ENCODE measurements at regions not wholly inside any gene's neighbourhood (a gene's known extent, or its start where the extent isn't known, plus 50 kb on each side); places are given as distances from the start of the nearest gene placed in this dataset.

DNA sequence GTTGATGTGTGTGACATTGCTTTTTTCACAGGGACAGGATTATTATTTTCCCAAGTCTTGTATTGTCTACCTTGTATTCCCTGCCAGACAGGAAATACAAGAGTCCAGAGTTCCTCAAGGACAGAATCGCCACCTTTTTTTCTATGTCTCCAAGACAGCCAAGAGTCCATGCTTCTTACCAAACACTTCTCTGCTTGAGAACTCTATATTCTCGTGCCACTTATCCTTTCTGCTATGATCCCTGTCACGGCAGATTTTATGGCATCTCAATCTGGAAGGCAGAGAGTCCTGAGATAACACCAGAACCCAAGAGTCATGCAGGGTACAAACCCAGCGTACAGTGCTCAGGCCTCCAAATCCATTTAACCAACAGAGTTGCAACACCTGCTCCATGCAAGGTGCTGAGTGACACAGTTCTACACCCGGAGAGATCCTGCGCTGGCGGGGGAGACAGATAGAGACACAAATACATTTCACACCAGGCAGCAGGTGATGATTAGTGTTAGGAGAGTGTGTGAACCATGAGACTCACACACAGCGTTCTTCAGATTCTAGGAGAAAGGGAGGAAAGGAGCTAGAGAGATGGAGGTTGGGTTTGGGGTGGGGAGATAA lies 107.6 kb downstream of the NAV1 start:
- Mint-ChIP-seq H3K36me3 (no peaks in the 10 kb centered on the region), H3K27me3 (ENCODE audit: insufficient read depth, low read depth) (peaks cover 12% of the 10 kb centered on the region), H3K27ac (no peak overlapping the region), H3K4me1 (peaks cover 30% of the 10 kb centered on the region), H3K9me3 (peaks cover 2% of the 10 kb centered on the region), H3K4me3 (peak overlapping the region; percentile 93)
- Histone ChIP-seq H3F3A (ENCODE audit: low read depth) (peaks cover 23% of the 10 kb centered on the region), H4K20me1 (ENCODE audit: low read depth) (peaks cover 29% of the 10 kb centered on the region), H3K27me3 (peaks cover 97% of the 10 kb centered on the region), H3K9ac (no peak overlapping the region), H3K27ac (no peak overlapping the region), H3K36me3 (no peaks in the 10 kb centered on the region), H3K9me3 (ENCODE audit: low read depth) (no peaks in the 10 kb centered on the region), H3K79me2 (ENCODE audit: low read depth) (no peaks in the 10 kb centered on the region), H2AFZ (replicated peaks) (no peak overlapping the region), H3K4me1 (peaks cover 32% of the 10 kb centered on the region), H3K4me3 (no peak overlapping the region), H3K4me2 (no peak overlapping the region)
- DNase-seq (ENCODE audit: low spot score): no peak
- TF ChIP-seq, protein P1, sequence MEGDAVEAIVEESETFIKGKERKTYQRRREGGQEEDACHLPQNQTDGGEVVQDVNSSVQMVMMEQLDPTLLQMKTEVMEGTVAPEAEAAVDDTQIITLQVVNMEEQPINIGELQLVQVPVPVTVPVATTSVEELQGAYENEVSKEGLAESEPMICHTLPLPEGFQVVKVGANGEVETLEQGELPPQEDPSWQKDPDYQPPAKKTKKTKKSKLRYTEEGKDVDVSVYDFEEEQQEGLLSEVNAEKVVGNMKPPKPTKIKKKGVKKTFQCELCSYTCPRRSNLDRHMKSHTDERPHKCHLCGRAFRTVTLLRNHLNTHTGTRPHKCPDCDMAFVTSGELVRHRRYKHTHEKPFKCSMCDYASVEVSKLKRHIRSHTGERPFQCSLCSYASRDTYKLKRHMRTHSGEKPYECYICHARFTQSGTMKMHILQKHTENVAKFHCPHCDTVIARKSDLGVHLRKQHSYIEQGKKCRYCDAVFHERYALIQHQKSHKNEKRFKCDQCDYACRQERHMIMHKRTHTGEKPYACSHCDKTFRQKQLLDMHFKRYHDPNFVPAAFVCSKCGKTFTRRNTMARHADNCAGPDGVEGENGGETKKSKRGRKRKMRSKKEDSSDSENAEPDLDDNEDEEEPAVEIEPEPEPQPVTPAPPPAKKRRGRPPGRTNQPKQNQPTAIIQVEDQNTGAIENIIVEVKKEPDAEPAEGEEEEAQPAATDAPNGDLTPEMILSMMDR (IDR thresholded peaks at IDR 0.05): no peak
- TF ChIP-seq EZH2phosphoT487 (IDR thresholded peaks at IDR 0.05) (no peak), EZH2 (IDR thresholded peaks at IDR 0.05) (no peak)

DNA sequence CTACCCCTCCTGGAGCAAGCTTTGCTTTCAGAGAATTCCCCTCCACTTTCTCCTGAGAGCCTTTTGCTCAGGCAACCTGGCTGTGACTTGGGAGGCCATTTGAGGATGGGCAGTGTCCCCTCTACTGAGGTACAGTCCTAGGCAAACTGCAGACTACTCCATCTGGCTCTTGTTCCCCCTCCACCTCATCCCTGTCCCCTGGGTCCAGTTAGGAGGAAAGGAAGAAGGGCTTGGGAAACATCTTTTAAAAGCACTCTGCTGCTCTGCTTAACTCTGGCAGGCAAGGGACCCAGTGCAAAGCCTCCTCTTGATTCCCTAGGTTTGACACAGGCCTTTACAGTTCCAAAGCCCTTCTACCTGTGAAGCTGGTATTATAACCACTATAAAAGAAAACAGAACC lies 108.2 kb downstream of the NAV1 start:
- no peak overlapping the region for H3K27ac ChIP-seq
- H3K36me3 ChIP-seq: no peaks in the 10 kb centered on the region
- no peaks in the 10 kb centered on the region for H3K36me3 Mint-ChIP-seq
- H3K9me3 Mint-ChIP-seq: peaks cover 2% of the 10 kb centered on the region
- H3K9ac ChIP-seq: no peak overlapping the region
- H3K4me3 Mint-ChIP-seq: peak overlapping the region; percentile 93
- peaks cover 38% of the 10 kb centered on the region for H3K4me1 ChIP-seq
- peaks cover 12% of the 10 kb centered on the region for H3K27me3 Mint-ChIP-seq (ENCODE audit: insufficient read depth, low read depth)
- H3K9me3 ChIP-seq (ENCODE audit: low read depth): no peaks in the 10 kb centered on the region
- peak overlapping the region; percentile 58 for H3K4me3 ChIP-seq
- peaks cover 32% of the 10 kb centered on the region for H4K20me1 ChIP-seq (ENCODE audit: low read depth)
- peaks cover 97% of the 10 kb centered on the region for H3K27me3 ChIP-seq
- DNase-seq (ENCODE audit: low spot score): no peak
- TF ChIP-seq, protein P1 (IDR thresholded peaks at IDR 0.05): no peak
- TF ChIP-seq EZH2 (IDR thresholded peaks at IDR 0.05) (no peak), EZH2phosphoT487 (IDR thresholded peaks at IDR 0.05) (no peak)
- H3K27ac Mint-ChIP-seq: no peak overlapping the region
- peaks cover 23% of the 10 kb centered on the region for H3F3A ChIP-seq (ENCODE audit: low read depth)
- H3K79me2 ChIP-seq (ENCODE audit: low read depth): no peaks in the 10 kb centered on the region
- peak overlapping the region; percentile 90 for H3K4me2 ChIP-seq
- peaks cover 35% of the 10 kb centered on the region for H3K4me1 Mint-ChIP-seq
- no peak overlapping the region for H2AFZ ChIP-seq (replicated peaks)

DNA sequence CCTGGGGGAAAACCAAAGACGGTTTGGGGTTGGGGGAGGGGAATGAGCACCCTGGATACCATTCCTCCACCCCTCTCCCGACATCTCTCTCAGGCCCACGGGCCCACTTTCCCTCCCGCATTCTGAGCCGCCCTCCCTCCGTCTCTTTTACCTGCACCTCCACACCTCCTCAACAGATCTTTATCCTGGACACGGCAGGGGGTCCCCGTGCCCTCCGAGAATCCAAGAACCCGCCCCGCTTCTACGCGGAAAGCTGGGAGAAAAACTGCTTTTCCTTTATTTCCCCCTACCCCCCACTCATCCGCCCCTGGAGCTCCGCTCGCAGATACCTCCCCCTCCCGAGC lies 108.8 kb downstream of the NAV1 start:
- Mint-ChIP-seq H3K9me3 (peaks cover 2% of the 10 kb centered on the region), H3K4me3 (peak overlapping the region; percentile 93), H3K27me3 (ENCODE audit: insufficient read depth, low read depth) (peaks cover 10% of the 10 kb centered on the region), H3K27ac (no peak overlapping the region), H3K4me1 (peaks cover 41% of the 10 kb centered on the region), H3K36me3 (no peaks in the 10 kb centered on the region)
- Histone ChIP-seq H3K9me3 (ENCODE audit: low read depth) (no peaks in the 10 kb centered on the region), H3K27me3 (peaks cover 94% of the 10 kb centered on the region), H4K20me1 (ENCODE audit: low read depth) (peaks cover 32% of the 10 kb centered on the region), H3K4me1 (peaks cover 40% of the 10 kb centered on the region), H2AFZ (replicated peaks) (peak overlapping the region; percentile 68), H3F3A (ENCODE audit: low read depth) (peaks cover 23% of the 10 kb centered on the region), H3K79me2 (ENCODE audit: low read depth) (no peaks in the 10 kb centered on the region), H3K27ac (no peak overlapping the region), H3K36me3 (no peaks in the 10 kb centered on the region), H3K9ac (no peak overlapping the region), H3K4me3 (peak overlapping the region; percentile 58), H3K4me2 (peak overlapping the region; percentile 90)
- peak; percentile 54 for DNase-seq (ENCODE audit: low spot score)
- TF ChIP-seq EZH2phosphoT487 (IDR thresholded peaks at IDR 0.05): peak; percentile 4
- no peak for TF ChIP-seq EZH2 (IDR thresholded peaks at IDR 0.05)
- TF ChIP-seq, protein P1 (IDR thresholded peaks at IDR 0.05): no peak
